Stimulated activated CD8-positive, alpha-beta memory T cell treated with anti-CD3 and anti-CD28 coated beads, Interleukin-4, amount 100 ng/mL, for 24 hours (primary cell): ENCODE measurements at regions not wholly inside any gene's neighbourhood (a gene's known extent, or its start where the extent isn't known, plus 50 kb on each side); places are given as distances from the start of the nearest gene placed in this dataset.
"Not testable (repeated sequence)": the region's sequence is repeated elsewhere in the genome, so short reads cannot be mapped to it uniquely, and the experiment has no call there.

Experiments used
- DNase-seq: peaks from one replicate; pipeline ENCODE4 v3.0.0-alpha.2; 2020; ENCODE audit warnings: low read depth

DNA sequence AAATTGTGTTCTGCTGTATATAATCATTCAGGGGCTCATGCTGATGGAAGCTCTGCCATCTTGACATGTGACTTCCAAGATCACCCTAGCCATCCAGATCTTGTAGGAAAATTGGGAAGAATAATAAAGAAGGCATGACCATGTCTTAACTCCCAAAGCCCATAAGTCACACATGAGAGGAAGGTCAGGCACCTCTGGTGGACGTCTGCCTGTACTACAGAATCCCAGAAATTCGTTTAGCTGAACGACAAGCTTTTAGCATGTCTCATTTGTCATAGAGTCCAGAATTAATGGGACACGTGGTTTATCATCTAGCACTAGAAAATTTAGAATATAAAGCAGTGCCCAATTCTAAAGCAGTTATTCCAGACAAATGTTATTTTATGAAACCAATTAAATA is 212.7 kb downstream of the CENPC start:
- no peak for DNase-seq

DNA sequence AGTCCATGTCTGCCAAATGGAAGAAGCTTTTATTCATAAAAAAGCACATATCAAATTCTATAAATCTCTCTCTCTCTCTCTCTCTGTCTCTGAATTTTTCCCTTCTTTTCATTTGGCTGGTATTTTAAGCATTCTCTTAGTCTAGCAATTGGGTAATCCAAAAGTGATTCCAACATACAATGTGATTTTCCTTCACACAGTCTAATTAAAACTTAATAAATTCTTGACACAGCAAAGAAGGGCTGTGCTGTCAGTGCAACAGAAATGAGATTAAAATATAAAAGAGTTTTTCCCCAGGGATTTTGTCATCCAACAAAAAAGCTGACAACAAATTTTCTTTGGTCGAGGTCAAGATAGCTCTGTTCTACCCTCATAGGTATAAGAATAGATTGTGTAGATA is 216.9 kb downstream of the CENPC start:
- no peak for DNase-seq

DNA sequence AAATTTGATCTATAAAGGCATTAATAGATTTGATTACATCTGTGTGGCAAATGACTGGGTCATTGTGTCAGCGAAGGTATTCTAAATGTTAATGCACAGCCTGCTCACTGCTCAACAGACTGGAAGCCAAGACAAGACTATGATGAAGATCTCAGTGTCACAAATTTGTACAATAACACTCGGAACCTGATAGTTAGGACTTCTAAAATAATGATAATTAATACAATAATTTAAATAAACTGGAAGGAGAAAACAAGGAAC is 217.4 kb downstream of the CENPC start:
- no peak for DNase-seq

DNA sequence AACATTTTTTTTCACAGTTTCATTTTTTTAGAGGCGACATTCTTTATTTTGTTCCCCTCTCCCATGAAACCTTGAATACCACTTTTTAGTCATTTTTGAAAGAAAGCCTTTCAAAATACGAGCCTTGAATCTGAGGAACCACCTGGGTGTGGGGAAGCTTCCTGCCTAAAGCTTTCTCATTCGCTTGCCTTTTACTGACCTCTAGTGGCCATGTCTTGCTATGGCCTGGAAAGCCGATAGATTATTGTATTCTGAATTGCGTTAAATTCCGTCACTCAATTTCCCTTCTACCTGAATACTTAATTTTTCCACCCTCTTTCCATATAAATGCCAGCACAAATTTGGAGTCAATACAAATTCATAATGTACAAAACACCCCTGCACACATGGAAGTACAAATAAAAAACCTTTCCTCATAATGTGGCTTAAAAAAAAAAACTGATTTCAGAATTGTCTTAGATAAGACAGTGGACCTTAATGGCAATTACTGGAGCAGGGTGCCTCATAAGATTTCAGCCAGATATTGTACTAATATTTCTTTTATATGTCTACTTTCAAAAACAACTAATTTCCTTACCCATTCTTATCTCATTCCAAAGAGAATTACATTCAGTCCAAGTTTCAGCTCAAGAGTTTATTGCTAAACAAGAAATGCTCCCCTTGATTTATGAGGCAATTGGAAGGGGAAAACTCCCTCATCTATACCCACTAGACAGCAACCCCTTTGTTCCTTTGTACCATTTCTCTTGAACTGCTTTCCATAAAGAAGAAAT is 217.9 kb downstream of the CENPC start:
- DNase-seq, result peak; percentile 17

DNA sequence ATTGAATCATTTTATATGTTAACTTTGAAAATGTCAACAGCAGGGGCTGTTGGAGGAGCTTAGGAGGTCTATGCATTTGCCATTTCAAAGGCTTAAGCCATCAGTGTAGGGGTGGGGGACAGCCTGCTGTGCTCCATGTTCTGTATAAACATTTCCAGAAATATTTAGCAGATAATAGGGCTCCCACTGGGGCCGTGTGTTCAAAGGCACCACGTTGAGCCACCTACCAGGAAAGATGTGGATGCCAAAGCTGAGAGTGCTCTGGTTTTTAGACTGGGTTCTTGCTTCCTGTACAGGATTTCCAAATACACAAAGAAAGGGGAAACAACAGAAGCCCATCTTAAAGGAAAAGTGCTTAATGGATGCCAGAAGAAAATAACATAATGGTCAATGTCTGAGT is 219.5 kb downstream of the CENPC start:
- no peak for DNase-seq

DNA sequence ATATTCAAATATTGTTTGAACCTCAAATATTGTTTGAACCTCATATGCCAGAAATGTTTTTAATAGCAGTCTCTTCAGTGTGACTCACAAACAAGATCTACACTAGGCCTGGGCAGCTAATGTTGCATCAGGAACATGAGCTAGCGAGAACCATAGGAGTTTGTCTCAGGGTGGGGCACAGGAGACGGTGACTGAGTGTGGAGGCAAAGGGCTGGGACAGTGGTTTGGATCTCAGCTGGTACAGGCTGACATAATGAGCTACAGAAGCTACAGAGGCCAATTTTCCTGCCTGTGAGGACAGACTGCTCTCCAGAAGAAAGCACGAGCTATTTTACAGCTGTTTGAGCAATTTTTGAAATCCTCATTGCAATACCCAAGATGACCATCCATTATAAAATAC is 224.7 kb downstream of the CENPC start:
- DNase-seq, result no peak

DNA sequence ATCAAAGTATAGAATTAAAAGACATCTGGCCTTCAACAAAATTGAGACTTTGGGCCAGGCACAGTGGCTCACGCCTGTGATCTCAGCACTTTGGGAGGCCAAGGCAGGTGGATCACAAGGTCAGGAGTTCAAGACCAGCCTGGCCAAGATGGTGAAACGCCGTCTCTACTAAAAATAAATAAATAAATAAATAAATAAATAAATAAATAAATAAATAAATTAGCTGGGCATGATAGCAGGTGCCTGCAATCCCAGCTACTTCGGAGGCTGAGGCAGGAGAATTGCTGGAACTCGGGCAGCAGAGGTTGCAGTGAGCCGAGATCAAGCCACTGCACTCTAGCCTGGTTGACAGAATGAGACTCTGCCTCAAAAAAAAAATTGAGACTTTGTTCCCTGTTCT is 225.7 kb downstream of the CENPC start:
- DNase-seq, result not testable (repeated sequence)

DNA sequence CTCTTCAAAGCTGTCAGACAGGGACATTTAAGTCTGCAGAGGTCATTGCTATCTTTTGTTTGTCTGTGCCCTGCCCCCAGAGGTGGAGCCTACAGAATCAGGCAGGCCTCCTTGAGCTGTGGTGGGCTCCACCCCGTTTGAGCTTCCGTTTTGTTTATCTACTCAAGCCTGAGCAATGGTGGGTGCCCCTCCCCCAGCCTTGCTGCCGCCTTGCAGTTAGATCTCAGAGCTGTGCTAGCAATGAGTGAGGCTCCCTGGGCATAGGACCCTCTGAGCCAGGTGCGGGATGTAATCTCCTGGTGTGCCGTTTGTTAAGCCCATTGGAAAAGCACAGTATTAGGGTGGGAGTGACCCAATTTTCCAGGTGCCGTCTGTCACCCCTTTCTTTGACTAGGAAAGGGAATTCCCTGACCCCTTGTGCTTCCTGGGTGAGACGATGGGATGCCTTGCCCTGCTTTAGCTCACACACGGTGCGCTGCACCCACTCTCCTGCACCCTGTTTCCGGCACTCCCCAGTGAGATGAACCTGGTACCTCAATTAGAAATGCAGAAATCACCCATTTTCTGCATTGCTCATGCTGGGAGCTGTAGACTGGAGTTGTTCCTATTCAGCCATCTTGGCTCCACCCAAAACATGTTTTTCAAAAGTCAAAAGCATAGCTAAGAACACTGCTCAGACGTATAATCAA is 244.7 kb downstream of the CENPC start:
- DNase-seq, result not testable (repeated sequence)

DNA sequence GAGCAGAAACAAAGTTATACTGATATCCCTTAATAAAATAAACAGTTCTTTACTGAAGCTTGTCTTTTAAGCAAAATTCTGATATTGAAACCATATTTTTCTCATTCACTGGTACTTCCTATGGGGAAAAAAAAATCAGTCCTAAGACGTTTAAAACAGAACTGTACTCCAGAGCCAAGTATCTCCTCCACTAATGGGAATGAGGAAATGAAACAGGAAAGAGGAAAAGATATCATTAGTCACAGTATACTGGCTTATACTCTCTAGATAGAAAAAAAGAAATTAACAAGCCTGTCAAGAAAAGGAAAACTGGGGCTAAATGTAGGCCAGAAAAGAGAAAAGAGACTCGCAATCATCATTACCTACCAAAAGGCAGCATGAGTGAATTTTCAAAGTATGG is 252.7 kb downstream of the CENPC start:
- no peak for DNase-seq

DNA sequence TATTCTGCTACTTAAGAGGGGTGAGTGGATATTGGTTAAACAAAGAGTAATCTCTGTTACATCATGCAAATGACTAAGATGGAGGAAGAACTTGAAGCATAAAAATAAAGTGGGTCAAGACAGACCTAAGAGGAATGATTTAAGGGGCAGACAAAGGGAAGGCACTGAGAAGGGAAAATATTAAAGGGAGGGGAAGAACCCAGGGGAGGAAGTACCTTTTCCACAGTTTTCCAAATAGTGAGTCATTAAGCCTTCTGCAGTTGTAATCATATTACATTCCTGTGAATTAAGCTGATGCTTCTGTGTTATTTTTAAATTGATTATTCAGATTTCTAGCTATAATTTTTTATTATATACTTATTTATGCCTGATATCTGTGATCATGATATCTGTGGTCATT is 253.3 kb downstream of the CENPC start:
- DNase-seq, result no peak

DNA sequence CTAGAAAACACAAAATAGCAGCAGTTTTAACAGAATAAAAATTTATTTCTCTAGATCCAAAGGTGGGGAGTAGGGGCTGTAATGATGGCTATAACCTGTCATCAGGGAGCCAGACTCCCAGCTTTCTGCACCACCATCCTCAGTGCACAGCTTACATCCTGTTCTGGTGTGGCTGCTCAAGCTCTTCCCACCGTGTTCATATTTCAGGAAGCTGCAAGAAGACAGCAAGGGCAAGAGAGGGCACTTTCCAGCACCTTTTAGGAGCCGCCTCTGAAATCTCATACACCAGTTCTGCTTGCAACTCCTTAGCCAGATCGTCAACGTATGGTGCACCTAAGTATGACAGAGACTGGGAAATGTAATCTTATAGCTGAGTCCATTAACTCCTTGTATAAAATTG is 253.7 kb downstream of the CENPC start:
- DNase-seq, result no peak

DNA sequence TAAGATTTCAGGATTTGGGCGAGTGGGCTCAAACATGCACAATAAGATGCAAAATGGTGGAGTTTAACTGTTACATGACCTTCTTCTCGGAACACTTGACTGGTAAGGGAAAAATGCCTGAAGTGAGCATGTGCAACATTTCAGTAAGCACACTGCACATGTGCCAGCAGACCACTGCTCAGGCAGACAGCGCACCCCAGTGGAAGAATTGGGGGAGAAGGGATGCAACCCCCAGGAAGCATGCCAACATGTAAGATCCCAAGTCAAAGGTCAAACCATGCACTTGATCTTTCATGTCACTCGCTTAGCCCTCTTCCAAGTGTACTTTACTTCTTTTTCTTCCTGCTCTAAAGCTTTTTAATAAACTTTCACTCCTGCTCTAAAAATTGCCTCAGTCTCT is 256.3 kb downstream of the CENPC start:
- no peak for DNase-seq

DNA sequence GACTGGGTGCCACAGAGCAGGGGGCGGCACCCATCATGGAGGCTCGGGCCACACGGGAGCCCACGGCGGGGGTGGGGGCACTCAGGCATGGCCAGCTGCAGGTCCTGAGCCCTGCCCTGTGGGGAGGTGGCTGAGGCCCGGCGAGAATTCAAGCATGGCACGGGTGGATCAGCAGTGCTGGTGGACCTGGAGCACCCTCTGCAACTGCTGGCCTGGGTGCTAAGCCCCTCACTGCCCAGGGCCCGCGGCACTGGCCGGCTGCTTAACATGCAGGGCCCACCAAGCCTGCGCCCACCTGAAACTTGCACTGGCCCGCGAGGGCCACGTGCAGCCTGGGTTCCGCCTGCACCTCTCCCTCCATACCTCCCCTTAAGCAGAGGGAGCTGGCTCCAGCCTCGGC is 258.6 kb downstream of the CENPC start:
- DNase-seq, result no peak

DNA sequence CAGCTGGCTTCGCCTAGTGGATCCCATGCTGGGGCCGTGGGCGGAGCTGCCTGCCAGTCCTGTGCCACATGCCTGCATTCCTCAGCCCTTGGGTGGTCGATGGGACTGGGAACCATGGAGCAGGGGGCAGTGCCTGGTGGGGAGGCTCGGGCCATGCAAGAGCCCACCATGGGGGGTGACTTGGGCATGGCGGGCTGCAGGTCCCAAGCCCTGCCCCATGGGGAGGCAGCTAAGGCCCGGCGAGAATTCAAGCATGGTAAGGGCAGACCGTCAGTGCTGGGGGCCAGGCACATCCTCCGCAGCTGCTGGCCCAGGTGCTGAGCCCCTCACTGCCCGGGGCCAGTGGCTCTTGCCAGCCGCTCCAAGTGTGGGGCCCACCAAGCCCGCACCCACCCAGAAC is 262.6 kb downstream of the CENPC start:
- no peak for DNase-seq

DNA sequence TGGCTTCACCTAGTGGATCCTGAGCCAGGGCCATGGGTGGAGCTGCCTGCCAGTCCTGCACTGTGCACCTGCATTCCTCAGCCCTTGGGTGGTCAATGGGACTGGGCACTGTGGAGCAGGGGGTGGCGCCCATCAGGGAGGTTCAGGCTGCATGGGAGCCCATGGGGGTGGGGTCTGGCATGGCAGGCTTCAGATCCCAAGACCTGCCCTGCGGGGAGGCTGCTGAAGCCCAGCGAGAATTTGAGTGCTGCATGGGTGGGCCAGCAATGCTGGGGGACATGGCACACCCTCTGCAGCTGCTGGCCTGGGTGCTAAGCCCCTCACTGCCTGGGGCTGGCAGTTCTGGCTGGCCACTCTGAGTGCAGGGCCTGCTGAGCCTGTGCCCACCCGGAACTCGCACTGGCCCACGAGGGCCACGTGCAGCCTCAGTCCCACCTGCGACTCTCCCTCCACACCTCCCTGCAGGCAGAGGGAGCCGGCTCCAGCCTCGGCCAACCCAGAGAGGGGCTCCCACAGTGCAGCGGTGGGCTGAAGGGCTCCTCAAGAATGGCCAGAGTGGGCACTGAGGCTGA is 270.0 kb downstream of the CENPC start:
- no peak for DNase-seq

DNA sequence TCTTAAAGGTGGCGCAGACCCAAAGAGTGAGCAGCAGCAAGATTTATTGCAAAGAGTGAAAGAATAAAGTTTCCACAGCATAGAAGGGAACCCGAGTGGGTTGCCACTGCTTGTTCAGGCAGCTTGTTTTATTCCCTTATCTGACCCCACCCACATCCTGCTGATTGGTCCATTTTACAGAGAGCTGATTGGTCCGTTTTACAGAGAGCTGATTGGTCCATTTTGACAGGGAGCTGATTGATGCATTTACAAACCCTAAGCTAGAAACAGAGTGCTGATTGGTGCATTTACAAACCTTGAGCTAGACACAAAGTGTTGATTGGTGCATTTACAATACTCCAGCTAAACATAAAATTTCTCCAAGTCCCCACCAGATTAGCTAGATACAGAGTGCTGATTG is 270.6 kb downstream of the CENPC start:
- not testable (repeated sequence) for DNase-seq

DNA sequence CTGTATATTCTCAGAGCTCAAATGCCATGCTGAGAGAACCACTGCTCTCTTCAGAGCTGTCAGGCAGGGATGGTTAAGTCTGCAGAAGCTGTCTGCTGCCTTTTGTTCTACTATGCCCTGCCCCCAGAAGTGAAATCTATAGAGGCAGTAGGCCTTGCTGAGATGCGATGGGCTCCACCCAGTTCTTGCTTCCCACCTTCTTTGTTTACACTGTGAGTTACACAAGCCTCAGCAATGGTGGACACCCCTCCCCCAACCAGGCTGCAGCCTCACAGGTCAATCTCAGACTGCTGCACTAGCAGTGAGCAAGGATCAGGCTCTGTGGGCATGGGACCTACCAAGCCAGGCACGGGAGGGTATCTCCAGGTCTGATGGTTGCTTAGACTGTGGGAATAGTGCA is 271.6 kb downstream of the CENPC start:
- no peak for DNase-seq

DNA sequence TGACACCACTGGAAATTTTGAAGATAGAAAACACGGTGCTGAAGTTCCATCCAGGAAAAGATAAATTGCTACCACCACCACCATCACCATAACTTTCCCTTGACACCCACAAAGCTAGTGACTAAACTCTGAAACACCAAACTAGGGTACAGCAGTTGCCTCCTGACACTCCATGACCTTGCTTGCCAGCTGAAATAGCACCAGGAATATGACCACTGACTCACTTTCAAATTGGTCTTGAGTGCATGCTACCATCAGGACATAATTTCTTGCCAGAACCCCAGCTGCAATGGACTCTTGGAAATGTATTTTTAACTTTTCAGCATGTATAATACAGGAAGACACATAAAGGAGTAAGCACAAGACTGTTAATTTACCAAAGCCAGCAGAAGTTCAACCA is 283.3 kb downstream of the CENPC start:
- DNase-seq, result no peak

DNA sequence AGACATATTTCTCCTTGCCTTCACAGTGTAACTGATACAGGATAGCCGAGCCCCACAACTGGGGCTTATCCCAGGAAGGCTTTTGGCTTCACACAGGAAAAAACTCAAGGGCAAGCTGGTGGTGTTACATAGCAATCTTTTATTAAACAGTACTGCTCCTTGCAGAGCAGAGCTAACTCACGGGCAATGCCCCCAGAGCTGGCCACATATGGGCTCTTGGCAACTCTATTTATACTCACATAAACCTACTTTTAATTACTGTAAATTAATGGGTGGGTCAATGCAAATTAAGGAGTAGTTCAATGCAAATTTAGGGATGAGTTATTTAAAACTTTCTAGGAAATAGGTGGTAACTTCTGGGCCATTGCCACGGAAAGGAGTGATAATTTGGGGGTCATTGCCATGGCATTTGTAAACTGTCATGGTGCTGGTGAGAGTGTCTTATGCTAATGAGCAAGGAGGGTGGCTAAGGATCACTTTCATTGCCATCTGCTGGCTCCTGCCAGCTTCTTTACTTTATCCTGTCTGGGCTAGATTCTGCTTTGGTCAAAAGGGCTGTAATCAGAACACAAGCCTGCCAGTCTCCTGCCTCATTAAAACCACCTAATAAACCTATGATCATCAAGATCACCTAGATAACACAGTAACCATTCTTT is 288.8 kb downstream of the CENPC start:
- DNase-seq, result no peak

DNA sequence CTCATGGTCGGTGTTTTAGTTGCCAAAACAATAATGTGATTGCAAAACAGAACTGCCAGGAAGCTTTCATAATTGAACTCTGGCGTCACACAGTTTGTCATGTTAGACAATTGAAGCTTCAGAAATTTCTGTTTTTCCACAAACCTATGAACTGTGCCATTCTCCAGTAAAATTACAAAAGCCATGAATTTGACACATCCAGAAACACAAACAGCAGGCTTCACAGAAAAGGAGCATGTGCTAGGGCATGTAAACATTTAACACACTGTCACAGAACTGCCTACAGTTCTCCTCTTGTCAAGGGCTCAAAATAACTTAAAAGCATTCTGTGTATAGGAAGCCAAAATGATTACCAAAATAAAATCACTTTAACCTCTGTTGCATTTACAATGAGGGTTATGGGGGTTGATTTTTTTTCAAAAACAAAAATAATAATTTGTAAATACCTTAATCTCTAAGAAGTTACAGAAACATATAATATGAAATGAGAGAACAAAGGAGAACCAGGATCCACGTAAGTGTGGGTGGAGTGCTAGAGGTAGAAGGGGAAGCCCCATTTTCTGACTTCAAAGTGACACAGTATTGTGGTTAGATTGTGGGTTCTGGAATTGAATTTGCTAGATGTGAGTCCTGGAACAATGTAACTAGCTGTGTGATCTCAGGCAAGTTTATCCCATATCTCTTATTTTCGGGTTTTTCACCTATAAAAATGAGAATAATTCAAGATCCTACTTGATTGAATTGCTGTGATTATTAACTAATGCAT is 295.0 kb downstream of the CENPC start:
- no peak for DNase-seq

DNA sequence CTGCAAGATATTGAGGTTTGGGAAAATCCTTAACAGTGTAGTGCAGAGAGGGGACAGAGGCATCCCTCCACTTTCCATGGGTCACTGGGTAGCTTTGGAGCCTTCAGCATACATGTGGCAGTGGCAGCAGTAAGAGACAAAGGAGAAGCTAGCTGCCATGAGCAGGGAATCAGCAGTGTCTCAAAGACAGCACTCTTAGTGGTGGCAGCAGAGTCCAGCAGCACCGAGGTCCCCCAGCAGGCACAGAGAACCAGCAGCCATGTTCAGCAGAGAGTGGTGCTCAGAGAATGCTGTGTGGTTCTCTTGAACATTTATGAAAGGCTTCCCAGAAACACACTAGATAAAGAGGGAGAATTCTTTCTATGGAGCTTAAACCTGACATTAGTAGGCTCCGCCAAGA is 308.5 kb downstream of the CENPC start:
- DNase-seq, result no peak

DNA sequence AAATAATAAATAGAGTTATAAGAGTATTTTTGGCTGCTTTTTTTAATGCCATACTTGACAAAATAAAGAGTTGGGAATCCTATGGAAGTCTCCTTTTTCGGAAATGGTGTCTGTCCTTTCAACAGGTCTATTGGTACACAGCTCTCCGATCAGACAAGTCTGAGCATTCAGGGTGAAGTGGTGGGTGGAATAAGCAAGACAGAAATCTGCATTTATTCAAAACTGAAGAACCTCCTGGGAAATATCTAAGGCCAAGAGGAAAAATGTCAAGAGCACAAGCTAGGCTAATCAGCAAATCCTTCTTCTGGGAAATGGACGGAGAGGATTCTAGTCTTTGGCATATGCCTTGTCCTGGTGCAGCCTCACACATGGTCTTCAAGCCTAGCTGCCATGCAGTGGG is 309.0 kb downstream of the CENPC start:
- no peak for DNase-seq

DNA sequence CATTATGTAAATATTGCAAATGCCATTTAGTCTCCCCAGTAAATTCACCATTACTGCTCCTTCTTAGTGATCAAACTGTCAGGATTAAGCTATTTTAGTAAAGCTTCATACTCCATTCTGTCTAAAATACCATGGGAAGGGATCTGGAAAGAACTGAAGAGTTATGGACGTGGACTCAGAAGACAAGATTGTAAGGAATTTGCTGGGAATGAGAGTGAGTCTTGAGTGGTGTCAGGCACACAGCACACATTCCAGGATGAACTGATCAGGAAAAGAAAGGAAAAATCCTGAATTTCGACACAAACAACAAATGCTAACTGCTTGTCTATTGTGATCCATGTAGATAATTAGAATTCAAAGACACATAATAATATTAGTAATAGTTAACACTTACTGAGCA is 311.0 kb downstream of the CENPC start:
- DNase-seq, result no peak
